Ammon's horn (tissue), 1 donor: ENCODE measurements at regions not wholly inside any gene's neighbourhood (a gene's known extent, or its start where the extent isn't known, plus 50 kb on each side); places are given as distances from the start of the nearest gene placed in this dataset.

Experiments
- DNase-seq: peaks from one replicate; pipeline ENCODE4 v3.0.0-alpha.2; 2016; ENCODE audit warnings: low spot score

- DNase-seq, result no peak
These were observed 76.6 kb upstream of the ZNF516 start for GRCh38 chr18:76571689-76572088.

DNA sequence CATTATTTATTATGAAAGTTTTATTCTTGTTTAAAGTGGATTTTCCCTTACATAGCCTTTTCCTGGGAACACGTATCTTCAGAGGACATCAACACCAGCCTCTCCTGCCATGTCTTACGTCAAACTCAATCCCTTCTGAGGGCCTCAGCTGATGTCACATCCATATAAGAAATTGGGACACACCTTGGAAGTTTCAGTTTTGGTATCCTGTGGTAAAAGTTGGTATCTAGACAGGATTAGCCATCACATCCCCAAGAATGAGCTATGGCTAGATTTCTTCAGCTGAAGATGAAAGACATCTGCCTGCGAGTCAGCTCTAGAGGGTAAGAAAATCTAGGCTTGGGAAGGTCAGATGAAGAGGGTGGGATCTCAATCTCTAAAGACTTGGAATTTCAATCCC is 75.8 kb upstream of the ZNF516 start:
- no peak for DNase-seq

- no peak for DNase-seq
These were observed 74.8 kb upstream of the ZNF516 start for GRCh38 chr18:76569644-76570419.

- DNase-seq, result no peak
These were observed 73.7 kb upstream of the ZNF516 start for GRCh38 chr18:76568731-76569130.

GRCh38 chr18:76567835-76568445 is 72.9 kb upstream of the ZNF516 start:
- no peak for DNase-seq

DNA sequence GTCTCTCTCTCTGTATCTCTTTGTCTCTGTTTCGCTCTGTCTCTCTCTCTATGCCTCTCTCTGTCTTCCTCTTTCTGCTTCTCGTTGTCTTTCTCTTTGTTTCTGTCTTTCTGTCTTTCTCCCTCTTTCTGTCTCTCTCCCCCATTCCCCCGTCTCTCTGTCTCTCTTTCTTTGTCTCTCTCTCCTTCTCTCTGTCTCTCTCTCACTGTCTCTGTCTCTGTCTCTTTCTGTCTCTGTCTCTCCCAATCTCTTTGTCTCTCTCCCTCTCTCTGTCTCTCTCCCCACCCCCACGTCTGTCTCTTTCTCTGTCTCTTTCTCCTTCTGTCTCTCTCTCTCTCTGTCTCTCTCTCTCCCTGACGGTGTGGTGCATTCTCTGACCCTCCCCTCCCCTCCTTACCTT is 71.9 kb upstream of the ZNF516 start:
- no peak for DNase-seq

- peak; percentile 69 for DNase-seq
These were observed 70.5 kb upstream of the ZNF516 start for GRCh38 chr18:76565238-76566173.

DNA sequence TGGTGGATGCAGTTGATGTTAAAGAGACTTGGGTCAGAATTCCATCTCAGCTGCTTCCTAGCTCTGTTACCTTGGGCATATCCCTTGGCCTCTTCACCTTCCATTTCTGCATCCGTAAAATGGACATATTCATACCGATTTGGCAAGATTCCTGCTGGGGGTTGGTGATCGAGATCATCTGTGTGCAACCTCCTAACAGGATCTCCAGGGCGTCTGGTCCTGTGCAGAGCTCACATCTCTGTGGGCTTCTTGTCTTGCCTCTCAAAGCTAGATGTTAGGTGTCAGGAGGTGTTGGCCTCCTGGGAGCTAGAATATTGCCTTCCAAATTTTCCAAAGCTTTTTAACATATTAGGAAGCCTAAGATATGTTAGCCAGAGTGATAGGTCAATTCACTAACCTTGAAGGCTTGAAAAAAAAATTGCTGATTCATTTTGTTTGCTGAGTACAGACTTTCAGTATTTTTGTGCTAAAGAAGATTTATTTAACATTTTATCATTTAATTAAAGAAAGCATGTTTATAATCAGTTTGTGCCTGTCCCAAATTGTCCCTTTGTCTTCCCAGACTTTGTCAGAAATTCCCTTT is 69.7 kb upstream of the ZNF516 start:
- no peak for DNase-seq

DNA sequence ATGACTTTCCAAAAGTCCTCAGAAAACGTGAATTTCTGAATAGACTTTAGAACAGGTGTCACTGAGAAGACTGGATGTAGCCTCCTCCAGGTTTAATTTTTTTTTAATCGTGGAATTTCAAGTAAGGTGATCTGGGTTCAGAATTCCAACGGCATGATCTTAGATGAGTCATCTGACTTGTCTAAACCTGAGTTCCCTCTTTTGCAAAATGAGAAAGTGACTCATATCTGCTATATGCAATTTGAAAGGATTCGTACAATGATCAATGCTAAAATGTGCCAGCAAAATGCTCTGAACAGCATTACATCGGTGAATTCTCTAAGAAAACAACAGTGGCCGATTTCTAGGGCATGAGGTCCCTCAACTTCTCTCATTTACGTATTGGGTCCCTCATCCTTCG is 69.1 kb upstream of the ZNF516 start:
- DNase-seq, result no peak

- DNase-seq, result no peak
These were observed 67.5 kb upstream of the ZNF516 start for GRCh38 chr18:76562286-76563122.

DNA sequence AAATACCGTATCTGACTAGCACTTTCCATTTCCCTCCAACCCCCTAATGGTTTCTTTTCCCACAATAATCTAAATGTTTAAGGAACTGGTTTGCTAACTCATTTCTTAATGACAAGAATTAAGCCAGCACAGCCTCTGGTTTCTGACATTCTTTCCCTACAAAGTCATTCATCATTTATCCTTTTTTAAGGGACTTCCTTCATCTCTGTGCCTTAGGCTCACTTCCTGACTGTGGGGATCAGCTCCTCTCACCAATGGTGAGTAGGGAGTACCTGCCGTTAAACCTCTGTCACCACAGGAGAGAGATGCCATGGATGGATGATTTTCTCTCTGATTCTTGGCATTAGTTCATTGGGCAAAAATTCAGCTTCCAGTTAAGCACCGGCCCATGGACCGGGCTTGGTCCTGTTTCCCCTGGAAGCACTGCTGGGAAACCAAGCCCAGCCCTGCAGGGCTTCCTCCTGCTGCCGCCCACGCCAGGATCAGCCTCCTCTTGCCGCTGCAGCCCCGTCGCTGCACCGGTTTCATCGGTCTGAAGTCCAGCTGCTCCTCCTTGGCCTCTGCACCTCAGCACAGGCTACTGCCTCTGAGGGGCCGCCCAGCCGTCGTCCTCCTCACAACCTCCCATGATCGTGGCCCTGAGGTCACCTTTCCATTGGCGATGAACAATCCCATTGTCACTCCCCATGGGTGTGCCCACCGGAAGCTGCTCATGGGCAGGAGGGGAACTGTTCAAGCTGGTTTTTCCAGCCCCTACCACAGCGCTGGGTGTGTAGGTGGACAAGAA is 64.0 kb upstream of the ZNF516 start:
- DNase-seq, result no peak

- DNase-seq, result no peak
These were observed 62.1 kb upstream of the ZNF516 start for GRCh38 chr18:76557026-76557575.

- no peak for DNase-seq
These were observed 59.6 kb upstream of the ZNF516 start for GRCh38 chr18:76554547-76555222.

DNA sequence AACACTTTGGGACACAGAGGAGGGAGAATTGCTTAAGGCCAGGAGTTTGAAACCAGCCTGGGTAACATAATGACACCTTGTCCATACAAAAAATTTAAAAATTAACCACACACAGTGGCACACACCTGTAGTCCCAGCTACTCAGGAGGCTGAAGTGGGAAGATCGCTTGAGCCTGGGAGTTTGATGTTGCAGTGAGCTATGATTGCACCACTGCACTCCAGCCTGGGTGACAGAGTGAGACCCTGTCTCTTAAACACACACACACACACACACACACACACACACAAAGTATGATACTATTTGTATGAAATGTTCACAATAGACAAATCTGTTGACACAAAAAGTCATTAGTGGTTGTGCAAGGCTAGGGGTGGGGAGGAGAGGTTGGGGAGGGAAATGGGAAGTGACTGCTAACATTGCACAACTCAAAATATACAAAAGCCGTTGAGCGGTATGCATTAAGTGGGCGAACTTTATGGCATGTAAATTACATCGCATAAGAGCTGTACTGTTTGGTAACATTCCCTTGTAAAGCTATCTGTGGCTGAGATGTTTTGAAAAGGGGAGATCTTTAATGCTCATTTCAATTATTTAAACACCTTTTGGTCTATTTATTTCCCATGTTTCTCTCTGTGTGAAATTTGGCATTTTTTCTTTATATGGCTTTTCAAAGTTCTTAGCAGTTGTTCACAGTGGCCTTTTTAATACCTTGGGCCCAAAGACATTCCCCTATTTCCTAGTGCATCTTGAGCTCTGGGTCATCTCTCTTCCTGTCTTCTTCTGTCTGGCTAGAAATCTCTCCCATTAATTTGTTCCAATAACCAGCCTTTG is 58.9 kb upstream of the ZNF516 start:
- no peak for DNase-seq

- DNase-seq, result no peak
These were observed 53.5 kb upstream of the ZNF516 start for GRCh38 chr18:76548541-76548940.

- DNase-seq, result no peak
These were observed 52.3 kb upstream of the ZNF516 start for GRCh38 chr18:76547296-76547695.

DNA sequence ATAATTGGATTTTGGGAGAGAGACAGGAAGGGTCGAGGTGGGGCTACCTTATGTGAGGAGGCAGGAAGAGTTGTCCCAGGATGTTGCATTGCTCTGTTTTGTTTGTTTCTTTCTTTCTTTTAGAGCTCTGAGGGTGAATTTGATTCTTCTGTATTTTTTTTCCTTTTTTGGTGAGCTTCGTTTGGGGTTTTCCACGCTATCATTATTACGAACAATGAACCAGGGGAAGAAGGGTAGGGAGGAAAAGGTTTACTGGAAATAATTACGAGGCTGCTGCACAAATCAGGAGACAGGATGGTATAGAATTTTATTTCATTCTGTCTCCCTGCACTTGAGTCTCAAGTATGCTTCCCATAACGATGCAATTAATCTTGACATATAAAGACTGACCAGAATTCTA is 51.4 kb upstream of the ZNF516 start:
- DNase-seq, result no peak

DNA sequence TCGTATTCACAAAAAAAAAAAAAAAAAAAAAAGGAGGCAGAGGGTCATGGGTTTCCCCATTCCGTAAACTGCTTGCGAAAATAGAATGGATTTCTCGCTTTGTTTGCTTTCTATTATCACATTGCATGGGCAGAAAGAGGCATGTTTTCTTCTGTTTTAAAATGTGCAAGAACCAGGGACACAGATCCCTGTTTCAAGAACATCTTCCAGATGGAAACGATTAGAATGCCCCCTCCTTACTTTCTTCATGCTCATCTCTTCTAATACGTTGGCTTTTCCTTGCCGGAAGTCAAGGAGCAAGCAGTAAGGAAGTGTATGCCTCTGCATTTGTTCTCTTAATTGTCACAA is 51.0 kb upstream of the ZNF516 start:
- no peak for DNase-seq
